ENCODE measurements at regions not wholly inside any gene's neighbourhood (a gene's known extent, or its start where the extent isn't known, plus 50 kb on each side); places are given as distances from the start of the nearest gene placed in this dataset.

- Mint-ChIP-seq H3K36me3 (ENCODE audit: low read depth) (no peaks in the 10 kb centered on the region), H3K4me3 (no peak overlapping the region), H3K4me1 (ENCODE audit: low read depth) (peaks cover 34% of the 10 kb centered on the region), H3K27ac (no peak overlapping the region), H3K9me3 (no peaks in the 10 kb centered on the region), H3K27me3 (no peaks in the 10 kb centered on the region)
- H3K27me3 ChIP-seq (ENCODE audit: control insufficient read depth in 1 of 2, insufficient read depth in 2 of 2, low read length in 2 of 2), result no peaks in the 10 kb centered on the region
- H3K4me1 ChIP-seq (ENCODE audit: insufficient read depth, low read length), result peaks cover 21% of the 10 kb centered on the region
- no peaks in the 10 kb centered on the region for H3K9me3 ChIP-seq (ENCODE audit: control insufficient read depth in 1 of 2, insufficient read depth in 1 of 2, low read length in 2 of 2)
- no peaks in the 10 kb centered on the region for H3K36me3 ChIP-seq (ENCODE audit: insufficient read depth, low read length)
- CTCF ChIA-PET, result no interaction called here
- H3K27ac ChIP-seq (ENCODE audit: low read depth in 1 of 2, low read length in 2 of 2), result no peak overlapping the region
- no peak overlapping the region for H3K4me3 ChIP-seq (ENCODE audit: low read length)
- ATAC-seq (ENCODE audit: poor library complexity), result no peak
- POLR2A ChIA-PET, result no interaction called here
- TF ChIP-seq CTCF (IDR thresholded peaks at IDR 0.05), result no peak
- no peak for DNase-seq
- intact Hi-C loops (cut with DNase I, micrococcal nuclease), result no loop called here
Measured at GRCh38 chr13:31037874-31038500, 105.5 kb downstream of the TEX26 start.

- peaks cover 20% of the 10 kb centered on the region for H3K4me1 ChIP-seq (ENCODE audit: insufficient read depth, low read length)
- H3K36me3 ChIP-seq (ENCODE audit: insufficient read depth, low read length), result no peaks in the 10 kb centered on the region
- CTCF ChIA-PET, result no interaction called here
- no peaks in the 10 kb centered on the region for H3K9me3 Mint-ChIP-seq
- POLR2A ChIA-PET, result no interaction called here
- DNase-seq (peak in 1 of 14 experiments; percentile 11), ATAC-seq (ENCODE audit: poor library complexity) (no peak)
- TF ChIP-seq CTCF (IDR thresholded peaks at IDR 0.05), result no peak
- H3K4me1 Mint-ChIP-seq (ENCODE audit: low read depth), result peaks cover 28% of the 10 kb centered on the region
- no peak overlapping the region for H3K4me3 ChIP-seq (ENCODE audit: low read length)
- H3K4me3 Mint-ChIP-seq, result no peak overlapping the region
- no peak overlapping the region for H3K27ac ChIP-seq (ENCODE audit: low read depth in 1 of 2, low read length in 2 of 2)
- no peak overlapping the region for H3K27ac Mint-ChIP-seq
- intact Hi-C loops (cut with DNase I, micrococcal nuclease), result no loop called here
- H3K36me3 Mint-ChIP-seq (ENCODE audit: low read depth), result no peaks in the 10 kb centered on the region
- no peaks in the 10 kb centered on the region for H3K9me3 ChIP-seq (ENCODE audit: control insufficient read depth in 1 of 2, insufficient read depth in 1 of 2, low read length in 2 of 2)
- H3K27me3 Mint-ChIP-seq, result no peaks in the 10 kb centered on the region
- H3K27me3 ChIP-seq (ENCODE audit: control insufficient read depth in 1 of 2, insufficient read depth in 2 of 2, low read length in 2 of 2), result peaks cover 0 to 3% of the 10 kb centered on the region in 2 experiments
Measured at GRCh38 chr13:31036731-31037695, 104.6 kb downstream of the TEX26 start.

GRCh38 chr13:31035185-31035965 is 102.9 kb downstream of the TEX26 start:
- no peak for TF ChIP-seq CTCF (IDR thresholded peaks at IDR 0.05)
- no peaks in the 10 kb centered on the region for H3K9me3 ChIP-seq (ENCODE audit: control insufficient read depth in 1 of 2, insufficient read depth in 1 of 2, low read length in 2 of 2)
- no peaks in the 10 kb centered on the region for H3K36me3 ChIP-seq (ENCODE audit: insufficient read depth, low read length)
- peaks cover 14% of the 10 kb centered on the region for H3K4me1 ChIP-seq (ENCODE audit: insufficient read depth, low read length)
- H3K27me3 ChIP-seq (ENCODE audit: control insufficient read depth in 1 of 2, insufficient read depth in 2 of 2, low read length in 2 of 2), result peaks cover 0 to 3% of the 10 kb centered on the region in 2 experiments
- ATAC-seq (ENCODE audit: poor library complexity), result no peak
- intact Hi-C loops (cut with DNase I, micrococcal nuclease), result loop anchor here in 1 of 2 experiments (2.0 kb wide), 1 partner anchor 23 kb away; no protein-coding TSS in a partner anchor
- H3K4me3 ChIP-seq (ENCODE audit: low read length), result no peak overlapping the region
- CTCF ChIA-PET, result no interaction called here
- no peak overlapping the region for H3K4me3 Mint-ChIP-seq
- POLR2A ChIA-PET, result no interaction called here
- H3K36me3 Mint-ChIP-seq (ENCODE audit: low read depth), result no peaks in the 10 kb centered on the region
- peaks cover 28% of the 10 kb centered on the region for H3K4me1 Mint-ChIP-seq (ENCODE audit: low read depth)
- H3K27ac ChIP-seq (ENCODE audit: low read depth in 1 of 2, low read length in 2 of 2), result no peak overlapping the region
- no peaks in the 10 kb centered on the region for H3K9me3 Mint-ChIP-seq
- no peaks in the 10 kb centered on the region for H3K27me3 Mint-ChIP-seq
- H3K27ac Mint-ChIP-seq, result no peak overlapping the region
- no peak for DNase-seq

Measured in CD4-positive, alpha-beta T cell (primary cell).